AG04449 (cell line): ENCODE measurements at regions not wholly inside any gene's neighbourhood (a gene's known extent, or its start where the extent isn't known, plus 50 kb on each side); places are given as distances from the start of the nearest gene placed in this dataset.

Experiments
- CTCF ChIA-PET: fragments of 350-600 bp; formaldehyde crosslinking; extraction: SDS; loops from one replicate; lab custom pipeline; 2021; ENCODE audit warnings: antibody characterized with exemption; lab: Yijun Ruan, JAX
- POLR2A ChIA-PET: fragments of 400-600, 350-600 bp; formaldehyde crosslinking; extraction: SDS; loops from one replicate; lab custom pipeline; 2020; ENCODE audit warnings: antibody characterized with exemption, inconsistent platforms; lab: Yijun Ruan, JAX
- DNase-seq: peaks from one replicate; pipeline ENCODE4 v3.0.0-alpha.2; 2010; ENCODE audit warnings: low read depth, low spot score
- H3K4me3 ChIP-seq: 2 replicates; pipeline ENCODE4 v1.5.1; 2011; ENCODE audit warnings: low read depth, mild to moderate bottlenecking, control low read depth, low read length
- TF ChIP-seq, protein P1 (sequence below): IDR thresholded peaks from one replicate; pipeline ENCODE4 v1.5.1; 2011; ENCODE audit warnings: mild to moderate bottlenecking, moderate library complexity, low read length, control low read depth, inconsistent platforms; ENCODE audit not compliant: insufficient read depth; ENCODE audit errors: missing control alignments

DNA sequence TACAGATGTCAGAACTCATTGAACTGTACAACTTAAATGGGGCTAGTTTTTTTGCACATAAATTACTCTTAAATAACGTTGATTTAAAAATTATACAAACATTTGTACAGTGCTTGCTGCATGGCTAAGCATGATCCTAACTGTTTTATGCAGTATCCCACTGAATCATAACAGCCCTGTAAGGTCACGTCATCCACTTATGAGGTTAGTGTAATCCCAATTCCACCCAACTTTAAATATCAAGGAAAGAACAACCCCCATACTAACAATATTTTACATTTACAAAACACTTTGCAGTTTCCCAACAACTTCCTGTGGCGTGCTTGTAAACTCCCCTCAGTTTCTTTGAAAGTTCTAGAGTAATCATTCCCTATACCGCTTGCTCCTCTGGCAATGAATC lies 190.1 kb upstream of the SALL1 start:
- CTCF ChIA-PET = no interaction called here
- H3K4me3 ChIP-seq = no peak overlapping the region
- TF ChIP-seq, protein P1, sequence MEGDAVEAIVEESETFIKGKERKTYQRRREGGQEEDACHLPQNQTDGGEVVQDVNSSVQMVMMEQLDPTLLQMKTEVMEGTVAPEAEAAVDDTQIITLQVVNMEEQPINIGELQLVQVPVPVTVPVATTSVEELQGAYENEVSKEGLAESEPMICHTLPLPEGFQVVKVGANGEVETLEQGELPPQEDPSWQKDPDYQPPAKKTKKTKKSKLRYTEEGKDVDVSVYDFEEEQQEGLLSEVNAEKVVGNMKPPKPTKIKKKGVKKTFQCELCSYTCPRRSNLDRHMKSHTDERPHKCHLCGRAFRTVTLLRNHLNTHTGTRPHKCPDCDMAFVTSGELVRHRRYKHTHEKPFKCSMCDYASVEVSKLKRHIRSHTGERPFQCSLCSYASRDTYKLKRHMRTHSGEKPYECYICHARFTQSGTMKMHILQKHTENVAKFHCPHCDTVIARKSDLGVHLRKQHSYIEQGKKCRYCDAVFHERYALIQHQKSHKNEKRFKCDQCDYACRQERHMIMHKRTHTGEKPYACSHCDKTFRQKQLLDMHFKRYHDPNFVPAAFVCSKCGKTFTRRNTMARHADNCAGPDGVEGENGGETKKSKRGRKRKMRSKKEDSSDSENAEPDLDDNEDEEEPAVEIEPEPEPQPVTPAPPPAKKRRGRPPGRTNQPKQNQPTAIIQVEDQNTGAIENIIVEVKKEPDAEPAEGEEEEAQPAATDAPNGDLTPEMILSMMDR = no peak
- DNase-seq = no peak
- POLR2A ChIA-PET = no interaction called here

DNA sequence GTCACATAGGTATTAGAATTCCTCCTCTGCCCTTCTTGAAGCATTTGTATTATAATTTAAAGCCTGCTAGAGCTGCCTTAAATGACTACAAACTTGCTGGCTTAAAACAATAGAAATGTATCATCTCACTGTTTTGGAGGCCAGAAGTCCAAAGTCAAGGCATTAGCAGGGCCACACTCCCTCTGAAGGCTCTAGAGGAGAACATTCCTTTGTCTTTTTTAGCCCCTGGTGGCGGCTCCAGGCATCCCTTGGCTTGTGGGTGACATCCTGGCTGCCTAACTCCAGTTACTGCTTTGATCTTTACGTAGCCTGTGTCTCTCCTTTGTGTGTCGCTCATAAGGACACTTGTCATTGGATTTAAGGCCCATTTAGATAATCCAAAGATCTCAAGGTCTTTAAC lies 186.6 kb upstream of the SALL1 start:
- no peak for DNase-seq
- ChIA-PET CTCF (no interaction called here), POLR2A (no interaction called here)
- TF ChIP-seq, protein P1 = peak; percentile 19
- H3K4me3 ChIP-seq = no peak overlapping the region

DNA sequence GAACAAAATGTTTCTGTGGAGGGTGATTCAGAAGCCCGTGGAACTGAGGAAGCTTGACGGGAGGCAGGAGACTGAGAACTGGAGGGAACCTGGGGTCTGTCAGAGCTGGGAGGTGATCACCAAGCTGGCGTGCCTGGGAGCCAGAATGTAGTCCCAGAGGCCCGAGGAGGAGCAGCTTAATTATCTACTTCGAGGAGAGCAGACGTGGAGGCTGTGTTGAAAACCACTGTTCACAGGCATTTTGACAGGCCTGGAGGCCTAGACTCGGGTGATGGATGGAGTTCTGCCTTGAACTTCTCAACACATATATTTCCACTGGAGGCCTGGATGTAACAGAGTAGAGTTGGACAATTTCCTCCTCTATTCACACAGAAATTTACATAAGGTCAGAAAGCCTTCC lies 177.7 kb upstream of the SALL1 start:
- TF ChIP-seq, protein P1 = no peak
- POLR2A ChIA-PET = no interaction called here
- DNase-seq = no peak
- no peak overlapping the region for H3K4me3 ChIP-seq
- CTCF ChIA-PET = no interaction called here

DNA sequence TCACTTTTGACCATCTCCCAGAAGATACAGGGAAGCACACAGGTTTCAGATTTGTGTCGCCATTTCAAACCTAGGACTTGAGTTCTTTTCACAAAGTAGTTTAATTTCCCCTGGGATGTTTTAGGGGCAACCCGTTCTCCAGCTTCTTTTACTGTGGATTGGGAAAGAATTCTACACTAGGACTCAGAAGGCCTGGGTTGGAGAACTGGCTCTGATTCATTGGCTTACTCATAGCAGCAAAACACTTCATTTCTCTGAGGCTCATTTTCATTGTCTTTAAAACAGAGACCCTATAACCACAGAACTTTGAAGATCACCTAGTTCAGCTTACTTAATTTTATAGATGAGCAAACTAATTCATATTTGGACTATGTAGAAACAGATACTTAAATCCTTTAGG lies 175.9 kb upstream of the SALL1 start:
- H3K4me3 ChIP-seq = no peak overlapping the region
- CTCF ChIA-PET = interaction anchor here (1.3 kb wide), 1 partner anchor 21 kb away, joined by 4 read pairs; no protein-coding TSS in a partner anchor
- DNase-seq = no peak
- POLR2A ChIA-PET = no interaction called here
- TF ChIP-seq, protein P1 = no peak

DNA sequence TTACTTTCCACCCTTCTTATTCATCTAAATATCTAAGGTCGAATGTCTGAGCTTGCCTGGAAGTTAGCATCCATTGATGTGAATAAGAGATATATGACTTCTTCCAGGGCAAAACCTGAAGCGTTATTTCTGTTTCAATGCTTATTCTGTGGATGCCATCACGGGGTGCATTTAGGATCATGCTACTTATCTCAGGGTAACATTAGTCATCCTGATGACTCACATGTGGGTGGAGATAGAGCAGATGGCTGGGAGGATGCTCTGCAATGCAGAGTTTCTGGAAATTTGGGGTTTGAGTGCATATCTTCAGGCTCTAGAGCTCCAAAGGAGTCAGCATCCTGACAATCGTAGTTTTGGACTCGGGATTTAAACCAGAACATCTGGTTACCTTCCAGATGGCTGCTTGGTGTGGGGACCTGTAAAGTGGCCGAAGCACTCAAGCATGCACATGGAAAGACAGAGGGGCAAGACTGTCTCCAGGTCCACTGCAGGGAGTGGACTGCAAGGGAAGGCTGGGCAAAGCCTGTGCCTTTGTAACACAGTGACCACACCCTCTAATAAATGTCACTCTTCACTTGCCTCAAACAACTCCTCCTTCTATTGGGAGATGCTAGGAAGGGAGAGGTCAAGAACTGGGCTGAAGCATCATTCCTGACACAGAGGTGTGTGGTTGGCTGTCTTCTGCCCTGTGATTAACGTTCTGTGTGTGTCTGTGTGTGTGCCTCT lies 175.2 kb upstream of the SALL1 start:
- POLR2A ChIA-PET = no interaction called here
- CTCF ChIA-PET = interaction anchor here (1.3 kb wide), 1 partner anchor 20 kb away, joined by 4 read pairs; no protein-coding TSS in a partner anchor
- TF ChIP-seq, protein P1 = no peak
- peak; percentile 23 for DNase-seq
- no peak overlapping the region for H3K4me3 ChIP-seq

DNA sequence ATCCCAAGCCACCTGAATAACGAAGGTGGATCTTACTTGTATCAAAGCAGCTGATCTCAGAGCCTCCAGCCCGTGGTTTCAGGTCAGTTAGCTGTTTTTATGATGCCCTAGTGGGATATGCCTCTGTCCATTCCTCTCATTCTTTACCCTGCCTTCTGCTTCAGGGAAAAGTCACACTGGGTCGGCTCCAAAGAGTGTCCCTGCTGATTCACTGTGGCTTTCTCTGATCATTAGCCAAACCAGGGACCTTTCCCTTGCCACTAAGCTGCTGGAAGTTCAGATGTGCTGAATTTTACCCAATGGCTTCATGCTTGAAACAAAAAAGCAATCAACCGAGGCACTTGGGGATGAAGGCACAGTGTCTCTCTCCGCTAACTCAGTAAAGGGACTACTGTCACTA lies 170.2 kb upstream of the SALL1 start:
- DNase-seq = no peak
- TF ChIP-seq, protein P1 = no peak
- ChIA-PET POLR2A (no interaction called here), CTCF (no interaction called here)
- no peak overlapping the region for H3K4me3 ChIP-seq
